Stimulated activated CD4-positive, alpha-beta T cell treated with anti-CD3 and anti-CD28 coated beads, Interleukin-12 subunit alpha, Interleukin-12 subunit beta, amount 100 ng/mL, for 48 hours (primary cell): ENCODE measurements at regions not wholly inside any gene's neighbourhood (a gene's known extent, or its start where the extent isn't known, plus 50 kb on each side); places are given as distances from the start of the nearest gene placed in this dataset.

Experiments used
- DNase-seq, 3 donors: peaks; one replicate each; pipeline ENCODE4 v3.0.0-alpha.2; 2020; ENCODE audit warnings: low read depth in 2 of 3, low spot score in 1 of 3

DNA sequence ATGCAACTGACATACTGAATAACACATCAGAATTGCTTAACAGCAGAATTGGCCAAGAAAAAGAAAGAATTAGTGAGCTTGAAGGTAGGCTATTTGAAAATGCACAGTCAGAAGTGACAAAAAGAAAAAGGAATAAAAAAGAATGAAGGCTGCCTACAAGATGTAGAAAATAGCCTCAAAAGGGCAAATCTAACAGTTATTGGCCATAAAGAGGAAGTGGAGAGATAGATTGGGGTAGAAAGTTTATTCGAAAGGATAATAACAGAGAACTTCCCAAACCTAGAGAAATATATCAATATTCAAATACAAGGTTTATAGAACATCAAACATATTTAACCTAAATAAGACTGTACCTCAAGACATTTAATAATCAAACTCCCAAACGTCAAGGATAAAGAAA, 67.5 kb downstream of the ATP6V1G3 start:
- DNase-seq = no peak

DNA sequence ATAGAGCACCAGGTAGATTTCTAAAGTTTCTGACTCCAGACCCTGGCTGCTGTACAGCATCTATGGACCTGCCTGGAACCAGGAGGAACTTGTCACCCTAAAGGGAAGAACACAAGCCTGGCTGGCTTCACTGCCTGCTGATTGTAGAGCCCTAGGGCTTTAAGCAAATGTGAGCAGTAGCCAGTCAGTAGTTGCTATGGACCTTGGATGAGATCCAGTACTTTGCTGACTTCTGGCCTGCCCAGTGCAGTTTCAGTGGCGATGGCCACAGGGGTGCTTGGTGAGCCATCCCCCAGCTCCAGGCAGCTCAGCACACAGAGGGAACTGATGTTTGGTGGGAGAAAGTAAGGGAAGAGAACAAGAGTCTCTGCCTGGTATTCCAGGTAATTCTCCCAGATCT, 68.4 kb downstream of the ATP6V1G3 start:
- no peak for DNase-seq

DNA sequence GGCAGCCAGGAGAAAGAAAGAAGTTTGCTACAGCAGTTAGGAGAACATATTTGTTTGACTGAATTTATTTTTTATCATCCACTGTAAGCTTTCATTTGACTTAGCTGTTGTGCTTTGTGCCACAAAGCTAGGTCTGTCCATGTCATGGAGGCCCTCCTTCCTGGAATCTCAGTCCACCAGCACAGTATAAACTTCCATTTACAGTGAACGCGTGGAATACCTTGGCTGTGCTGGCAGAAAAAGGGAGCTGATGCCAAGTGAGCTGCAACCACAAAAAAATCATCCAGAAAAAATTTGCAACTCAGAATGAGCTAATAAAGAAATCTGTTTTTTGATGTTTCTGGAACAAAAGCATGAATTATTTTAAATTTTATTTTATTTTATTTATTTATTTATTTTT, 72.6 kb downstream of the ATP6V1G3 start:
- DNase-seq = no peak

DNA sequence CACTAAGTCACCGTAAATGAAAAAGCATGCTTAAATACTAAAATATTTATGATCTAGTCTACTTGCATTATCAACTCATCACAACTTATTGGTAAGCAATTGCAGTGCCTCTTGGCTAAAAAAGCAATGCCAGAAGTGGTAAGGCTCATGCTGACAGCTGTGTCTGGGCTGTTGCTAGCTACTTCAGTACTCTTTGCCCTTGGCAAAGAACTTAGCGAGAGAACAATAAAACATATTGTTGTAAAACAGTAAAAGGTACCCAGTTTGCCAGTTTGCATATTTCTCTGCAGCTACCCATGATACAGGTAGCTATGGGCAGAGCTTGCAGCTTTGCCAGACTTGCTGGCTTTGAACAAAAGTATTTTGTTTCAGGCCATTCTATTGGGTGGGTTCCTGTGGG, 73.1 kb downstream of the ATP6V1G3 start:
- no peak for DNase-seq

DNA sequence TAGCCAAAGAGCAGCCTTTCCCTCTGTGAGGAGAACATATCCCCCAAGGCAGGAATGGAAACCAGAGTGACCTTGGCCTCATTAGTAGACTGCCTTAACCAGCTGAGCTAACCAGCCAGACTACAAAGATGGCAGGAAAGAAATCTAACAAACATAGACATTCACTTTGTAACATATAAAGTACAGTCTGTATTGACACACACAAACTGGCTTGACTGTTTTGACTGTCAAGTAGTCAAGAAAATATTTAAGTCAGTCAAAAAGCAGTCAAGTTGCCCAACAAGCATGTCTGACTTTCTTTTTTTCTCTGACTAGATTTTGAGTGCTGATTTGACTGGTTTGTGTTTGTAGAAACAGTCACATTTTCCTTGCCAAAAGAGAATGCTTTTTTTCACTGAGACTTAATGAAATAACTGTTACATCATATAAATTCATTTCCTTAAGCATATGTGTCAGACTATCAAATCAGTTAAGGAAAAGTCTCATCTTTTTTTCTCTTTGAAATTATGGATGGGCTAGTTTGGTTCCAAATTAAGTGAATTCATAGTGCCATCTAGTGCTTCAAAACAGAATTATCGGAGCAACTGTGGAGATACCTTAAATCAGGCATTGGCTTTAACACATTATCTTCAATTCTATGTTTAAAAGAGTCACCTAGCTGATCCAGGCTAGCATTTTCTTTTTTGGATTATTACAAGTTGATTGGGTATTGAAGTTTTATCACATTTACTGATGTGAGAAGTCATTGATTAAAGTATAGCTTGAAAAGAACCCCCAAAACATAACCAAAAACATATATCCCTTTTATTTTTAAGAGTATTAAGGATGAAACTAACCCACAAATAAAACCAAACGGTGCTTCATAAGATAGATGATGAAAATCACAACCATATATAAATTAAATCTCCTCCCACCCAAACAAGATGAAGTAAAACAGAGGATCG, 75.0 kb downstream of the ATP6V1G3 start:
- DNase-seq = no peak

DNA sequence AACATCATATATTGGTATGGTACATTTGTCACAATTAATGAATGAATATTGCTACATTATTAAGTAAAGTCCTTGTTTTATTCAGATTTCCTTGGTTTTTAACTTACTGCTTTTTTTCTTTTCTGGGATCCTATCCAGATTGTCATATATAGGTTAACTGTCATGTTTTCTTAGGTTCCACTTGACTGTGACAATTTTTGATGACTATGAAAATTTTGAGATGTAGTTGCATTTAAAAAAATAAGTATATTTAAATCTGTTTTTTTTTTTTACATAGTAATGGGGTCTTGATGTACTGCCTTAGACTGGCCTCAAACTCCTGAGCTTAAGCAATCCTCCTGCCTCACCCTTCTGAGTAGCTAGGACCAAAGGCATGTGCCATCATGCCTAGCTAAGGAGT, 76.8 kb downstream of the ATP6V1G3 start:
- no peak for DNase-seq

DNA sequence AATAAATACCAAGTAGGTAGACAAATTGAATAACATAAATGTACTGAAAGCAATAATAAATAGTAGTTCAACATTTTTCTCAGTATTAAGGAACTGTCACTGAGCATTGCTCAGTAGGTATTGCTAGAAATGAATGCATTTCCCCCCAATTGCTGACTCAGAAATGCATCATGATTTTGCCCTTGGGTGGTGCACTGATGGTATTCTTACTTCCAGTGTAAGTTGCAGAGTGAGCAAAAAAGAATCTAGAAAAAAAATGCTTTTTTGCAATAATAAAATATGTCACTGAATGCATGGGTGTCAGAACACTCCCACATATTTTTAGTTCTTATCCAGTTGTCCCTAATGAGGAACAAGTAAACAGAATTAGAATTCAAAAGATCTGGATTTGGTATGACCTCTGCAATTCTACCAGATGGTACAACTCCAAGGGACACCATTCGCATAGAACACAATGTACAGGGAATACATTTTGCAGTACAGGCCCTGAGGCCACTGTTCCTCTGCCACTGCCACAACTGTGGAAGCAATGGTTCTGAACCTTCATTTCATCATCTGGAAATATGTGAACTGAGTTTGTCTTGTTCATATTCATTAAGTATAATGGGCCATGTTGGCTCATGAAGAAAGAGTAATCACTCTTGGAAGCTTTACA, 78.0 kb downstream of the ATP6V1G3 start:
- peak in 1 of 3 donors; percentile 24 for DNase-seq

DNA sequence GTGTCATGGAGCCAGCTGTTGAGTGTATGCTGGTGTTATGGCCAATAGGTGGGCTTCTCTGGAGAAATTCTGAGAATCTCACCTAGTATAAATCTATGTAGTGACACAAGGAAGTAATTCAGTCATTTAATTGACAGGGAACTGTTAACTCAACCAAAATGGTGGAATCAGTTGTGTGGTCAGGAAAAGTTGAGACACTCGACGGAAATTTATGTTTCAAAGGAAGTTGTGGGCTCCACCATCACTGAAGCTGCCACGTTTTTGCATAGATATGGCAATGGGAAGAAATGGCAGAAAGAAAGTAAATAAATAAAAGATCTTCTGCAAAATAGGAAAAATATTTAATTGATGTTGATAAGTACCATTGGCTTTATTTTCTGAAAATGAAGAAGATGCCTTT, 84.5 kb downstream of the ATP6V1G3 start:
- DNase-seq = no peak

DNA sequence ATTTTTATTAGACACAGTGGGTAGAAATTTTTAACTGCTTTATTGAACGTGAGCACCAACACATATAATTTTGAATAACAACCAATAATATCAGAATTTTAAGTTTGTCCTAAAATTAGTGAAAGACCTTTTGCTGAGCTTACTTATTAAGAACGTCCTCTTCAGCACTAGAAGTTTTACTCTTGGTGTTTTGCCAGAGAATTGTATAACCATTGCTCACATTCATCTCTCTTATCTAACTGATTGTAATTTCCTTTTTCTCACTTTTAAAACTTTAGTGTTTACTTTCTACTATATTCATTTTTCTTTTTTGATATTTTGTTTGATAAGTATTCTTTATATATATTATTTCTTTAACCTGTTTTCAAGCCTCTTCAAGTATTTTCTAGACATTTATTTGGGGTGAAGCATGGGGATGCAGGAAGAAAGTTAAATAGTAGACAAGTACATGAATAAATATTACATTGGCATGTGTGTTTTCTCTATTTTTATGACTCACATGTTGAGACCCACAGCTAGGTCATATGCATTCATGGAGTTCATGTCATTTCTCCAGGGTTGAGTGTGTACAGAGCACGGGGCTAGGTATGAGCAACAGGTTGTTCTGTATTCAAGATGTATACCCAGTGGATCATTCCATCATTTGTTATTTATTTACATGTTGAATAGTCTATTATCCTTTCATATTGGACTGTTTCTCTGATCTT, 90.6 kb downstream of the ATP6V1G3 start:
- no peak for DNase-seq

DNA sequence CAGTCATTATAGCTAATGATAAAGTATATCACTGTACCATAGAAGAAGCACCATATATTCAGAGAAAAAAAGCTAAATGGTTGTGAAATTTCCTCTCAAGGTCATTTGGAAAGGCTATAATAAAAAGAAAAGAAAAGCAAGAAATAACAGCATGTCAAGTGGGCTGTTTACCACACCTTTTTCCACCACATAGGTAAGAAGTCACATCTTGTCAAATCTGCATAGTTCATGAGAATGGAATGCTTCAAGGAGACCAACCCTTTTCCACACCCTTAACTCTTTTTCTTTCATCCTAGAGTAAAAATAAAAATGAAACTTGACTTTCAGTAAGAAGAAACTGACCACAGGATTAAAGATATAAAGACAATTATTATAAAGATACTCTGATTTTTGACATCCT, 91.2 kb downstream of the ATP6V1G3 start:
- DNase-seq = no peak

DNA sequence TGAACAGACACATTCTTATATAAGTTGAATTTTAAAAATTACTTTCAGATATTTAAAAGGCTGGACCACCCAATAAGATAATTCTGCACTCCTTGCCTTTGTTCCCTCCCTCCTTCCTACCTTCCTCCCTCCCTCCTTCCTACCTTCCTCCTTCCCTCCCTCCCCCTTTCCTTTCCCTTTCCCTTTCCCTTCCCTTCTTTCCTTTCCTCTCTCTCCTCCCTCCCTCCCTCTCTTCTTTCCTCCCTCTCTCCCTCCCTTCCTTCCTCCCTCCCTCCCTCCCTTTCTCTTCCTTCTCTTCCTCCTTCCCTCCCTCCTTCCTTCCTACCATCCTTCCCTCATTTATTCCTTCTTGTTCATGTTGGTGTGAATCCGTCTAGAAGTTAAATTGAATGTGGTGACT, 93.0 kb downstream of the ATP6V1G3 start:
- DNase-seq = no peak

DNA sequence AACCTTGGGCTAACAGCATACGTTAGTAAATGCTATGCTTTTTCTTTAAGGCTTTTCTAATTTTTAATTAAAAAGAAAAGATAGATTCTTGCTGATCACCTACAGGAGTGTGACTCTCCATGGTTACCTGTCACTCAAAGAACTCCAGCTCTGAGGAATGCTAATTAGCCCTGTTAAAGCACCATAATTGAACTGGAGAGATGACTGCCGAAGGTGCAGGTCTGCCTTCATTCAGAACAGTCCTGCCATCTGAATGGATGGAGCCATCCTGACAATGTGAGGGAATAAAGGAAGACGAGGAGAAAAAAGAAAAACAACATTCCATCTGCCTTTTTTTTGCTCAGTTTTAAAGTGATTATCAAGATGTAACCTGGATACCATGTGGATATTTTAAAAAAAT, 94.6 kb downstream of the ATP6V1G3 start:
- DNase-seq = no peak

DNA sequence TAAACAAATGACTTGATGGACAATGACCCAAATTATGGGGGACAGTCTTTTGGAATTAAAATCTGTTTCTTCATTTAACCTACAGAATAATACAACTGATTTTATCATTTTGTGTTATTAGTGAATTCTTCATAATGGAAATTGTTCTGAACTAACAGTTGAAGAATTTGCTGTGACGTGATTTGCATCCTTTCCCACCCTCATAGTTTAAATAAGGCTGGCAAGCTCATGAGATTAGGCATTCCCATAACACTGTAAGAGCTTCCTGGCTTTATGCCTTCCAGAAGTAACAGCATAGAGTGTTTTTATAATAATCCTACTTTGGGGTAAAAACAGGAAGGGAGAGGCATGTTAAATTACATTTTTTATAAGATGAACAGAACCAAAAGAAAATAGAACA, 95.7 kb downstream of the ATP6V1G3 start:
- no peak for DNase-seq

DNA sequence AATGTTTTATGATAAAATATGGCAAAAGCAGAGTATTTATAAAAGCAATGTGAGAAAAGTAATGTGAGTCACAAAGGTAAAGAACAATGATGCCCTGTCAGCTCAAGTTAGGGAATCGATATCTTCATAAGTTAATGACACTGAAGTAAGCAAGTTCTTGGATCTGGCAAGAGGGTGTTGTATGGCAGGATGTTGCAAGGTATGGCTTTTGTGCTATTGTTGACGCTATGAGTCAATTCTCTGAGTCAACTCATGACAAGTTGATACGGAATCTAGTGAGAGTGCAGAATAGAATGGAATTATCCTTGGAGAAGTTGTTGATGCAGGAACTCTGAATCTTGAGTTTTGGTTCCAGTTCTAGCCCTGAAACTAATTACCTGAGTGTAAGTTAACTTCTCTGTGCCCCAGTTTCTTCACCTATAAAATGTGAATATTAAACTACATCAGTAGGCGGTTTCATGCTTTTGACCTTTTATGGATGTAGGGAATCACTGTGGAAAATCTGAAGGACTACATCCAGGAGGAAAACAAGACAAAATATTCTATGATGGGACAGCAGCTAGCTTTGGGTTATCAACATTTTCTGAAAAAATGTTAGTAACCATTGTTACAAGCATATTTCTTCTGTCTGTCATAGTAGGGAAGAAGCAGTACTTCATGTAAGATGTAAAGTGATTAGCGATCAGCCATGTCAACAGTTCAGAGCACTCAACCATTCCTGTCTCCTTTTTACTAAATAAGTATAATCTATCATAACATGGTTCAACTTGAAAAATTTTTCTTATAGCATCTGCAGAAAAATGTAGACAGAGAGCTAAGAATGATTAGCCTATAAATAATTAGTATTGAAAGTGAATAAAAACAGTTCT, 96.9 kb downstream of the ATP6V1G3 start:
- DNase-seq = no peak

DNA sequence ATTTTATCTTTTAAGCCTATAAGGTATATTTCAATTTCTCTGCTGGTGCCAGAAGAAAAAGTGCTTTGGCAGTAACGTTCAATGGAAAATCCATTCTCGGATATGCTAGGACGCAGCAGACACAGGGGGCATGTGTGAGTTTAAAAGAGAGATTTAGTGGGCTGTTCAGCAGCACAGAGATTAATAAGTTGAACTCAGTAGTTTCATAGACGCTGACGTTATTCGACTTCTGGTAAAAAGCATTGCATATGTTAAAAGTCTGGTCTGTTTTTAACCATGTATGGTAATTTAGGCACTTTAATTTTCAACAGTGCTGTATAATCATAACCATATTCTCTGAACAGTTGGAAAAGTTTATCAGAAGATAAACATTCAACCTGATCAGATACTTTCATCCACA, 99.6 kb downstream of the ATP6V1G3 start:
- DNase-seq = no peak

DNA sequence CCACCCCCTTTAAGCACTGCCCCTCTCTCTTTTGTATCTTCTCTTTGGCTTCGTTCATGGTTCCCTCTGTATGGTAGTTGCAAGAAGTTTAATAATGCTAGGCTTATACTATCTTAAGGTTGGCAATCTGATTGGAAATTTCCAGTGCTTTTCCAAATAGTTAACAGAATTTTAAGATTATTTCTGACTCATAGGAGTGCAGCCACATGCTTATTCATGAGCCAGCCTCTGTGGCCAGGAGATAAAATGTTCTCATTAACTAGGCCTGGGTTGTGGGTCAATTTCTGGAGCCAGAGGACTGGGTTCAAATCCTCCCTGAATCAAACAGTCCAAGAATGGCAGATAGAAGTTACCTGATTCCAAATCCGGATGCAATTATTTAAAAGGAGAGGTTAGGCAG, 103.1 kb downstream of the ATP6V1G3 start:
- no peak for DNase-seq

DNA sequence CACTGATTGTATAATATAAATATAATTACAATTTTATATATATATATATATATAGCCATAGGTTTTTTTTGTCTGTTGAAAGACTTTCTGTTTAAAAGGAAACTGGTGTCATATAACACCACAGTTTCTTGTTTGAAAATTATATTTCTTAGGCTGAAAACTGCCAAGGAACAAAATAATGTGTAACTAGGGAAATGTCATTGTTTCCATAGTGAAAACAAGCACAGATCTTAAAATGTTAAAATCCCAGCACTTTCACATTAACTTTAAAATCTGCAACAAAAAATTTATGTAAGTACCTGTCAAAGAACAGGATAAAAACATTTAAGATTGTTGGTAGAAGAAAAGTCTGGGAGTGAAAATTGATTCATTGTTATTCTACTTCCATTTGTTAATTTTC, 104.2 kb downstream of the ATP6V1G3 start:
- DNase-seq = no peak

DNA sequence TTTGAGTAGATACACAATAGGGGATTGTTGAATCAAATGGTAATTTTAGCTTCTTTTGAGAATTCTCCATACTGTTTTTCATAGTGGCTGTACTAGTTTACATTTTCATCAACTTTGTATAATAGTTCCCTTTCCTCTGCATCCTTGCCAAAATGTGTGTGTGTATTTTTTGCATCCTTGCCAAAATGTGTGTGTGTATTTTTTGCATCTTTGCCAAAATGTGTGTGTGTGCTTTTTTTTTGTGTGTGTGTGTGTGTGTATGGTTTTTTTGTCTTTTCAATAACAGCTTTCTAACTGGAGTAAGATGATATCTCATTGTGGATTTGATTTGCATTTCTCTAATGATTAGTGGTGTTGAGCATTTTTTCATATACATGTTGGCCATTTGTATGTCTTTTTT, 105.4 kb downstream of the ATP6V1G3 start:
- DNase-seq = no peak

DNA sequence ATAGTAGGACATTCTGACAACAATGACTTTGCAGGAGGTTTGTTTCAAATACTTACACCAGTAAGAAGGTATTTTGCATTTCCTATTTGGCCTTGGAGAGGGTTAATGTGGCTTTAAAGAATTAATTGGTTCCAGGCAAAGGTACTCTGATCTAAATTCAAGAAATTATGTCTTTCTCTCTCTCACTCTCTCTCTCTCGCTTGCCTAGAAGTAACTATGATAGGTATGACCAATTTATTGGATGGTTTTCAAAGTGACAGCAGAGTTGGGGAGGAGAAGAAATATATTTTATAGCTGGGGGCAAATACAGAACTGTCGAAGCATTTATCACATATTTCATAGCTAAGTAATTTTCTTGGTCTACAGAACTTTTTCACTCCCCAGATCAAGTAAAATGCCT, 116.0 kb downstream of the ATP6V1G3 start:
- no peak for DNase-seq

DNA sequence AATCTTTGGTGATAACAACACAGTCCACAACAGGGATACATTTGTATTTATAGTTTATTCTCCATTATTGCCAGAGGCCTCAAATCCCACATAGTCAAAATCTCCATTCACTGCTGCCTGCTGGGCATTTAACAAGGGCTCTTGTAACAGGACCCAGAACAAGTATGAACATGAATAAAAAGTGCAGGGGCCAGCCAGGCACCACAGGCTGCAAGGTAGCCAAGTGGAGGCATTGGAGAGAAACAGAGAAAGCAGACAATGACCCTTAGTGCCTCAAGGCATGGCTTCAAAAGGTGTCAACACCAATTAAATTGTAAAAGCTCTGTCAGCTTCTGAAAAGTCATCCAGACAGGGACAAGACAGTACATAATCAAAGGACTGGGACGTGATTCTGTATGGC, 116.8 kb downstream of the ATP6V1G3 start:
- DNase-seq = no peak

DNA sequence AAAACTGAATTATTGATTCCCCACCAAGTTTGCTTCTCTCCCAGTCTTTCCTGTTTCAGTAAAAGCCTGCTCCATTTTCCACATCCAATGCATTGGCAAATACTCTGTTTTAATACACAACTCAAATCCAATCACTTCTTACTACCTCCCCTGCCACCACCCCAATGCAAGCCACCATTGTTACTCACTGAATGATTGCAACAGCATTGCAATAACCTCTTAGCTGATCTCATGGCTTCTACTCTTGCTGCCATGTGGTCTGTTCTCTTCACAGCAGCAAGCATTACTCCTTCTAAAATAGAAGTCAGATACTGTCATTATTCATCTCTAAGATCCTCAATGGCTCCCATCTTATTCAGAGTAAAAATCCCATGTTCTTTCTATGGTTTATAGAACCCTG, 123.4 kb downstream of the ATP6V1G3 start:
- DNase-seq = no peak
